ENCODE measurements at regions not wholly inside any gene's neighbourhood (a gene's known extent, or its start where the extent isn't known, plus 50 kb on each side); places are given as distances from the start of the nearest gene placed in this dataset.
A peak's percentile ranks its signal among the peaks of the same experiment; 100 is the strongest.

DNA sequence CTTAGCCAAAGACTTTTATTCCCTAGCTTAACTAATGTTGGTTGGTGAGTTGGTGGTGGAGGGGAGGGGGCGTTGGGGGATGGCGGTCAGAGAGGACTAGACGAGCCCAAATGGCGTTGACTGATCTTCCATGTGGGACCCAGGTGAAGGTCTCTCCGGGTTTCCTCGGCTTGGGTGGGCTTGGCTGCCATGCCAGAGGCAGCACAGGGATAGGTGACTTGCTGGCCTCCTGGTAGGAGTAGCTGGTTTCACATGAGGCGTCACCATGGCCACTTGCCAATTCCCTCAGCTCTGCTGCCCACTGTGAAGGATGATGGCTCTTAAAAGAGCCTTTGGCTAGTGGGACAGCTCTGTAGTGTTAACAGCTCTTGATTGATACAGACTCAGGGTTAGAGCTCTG, 1337.0 kb upstream of the FAM98A start:
- H3K27me3 ChIP-seq, result no peaks in the 10 kb centered on the region
- TF ChIP-seq, protein P1, sequence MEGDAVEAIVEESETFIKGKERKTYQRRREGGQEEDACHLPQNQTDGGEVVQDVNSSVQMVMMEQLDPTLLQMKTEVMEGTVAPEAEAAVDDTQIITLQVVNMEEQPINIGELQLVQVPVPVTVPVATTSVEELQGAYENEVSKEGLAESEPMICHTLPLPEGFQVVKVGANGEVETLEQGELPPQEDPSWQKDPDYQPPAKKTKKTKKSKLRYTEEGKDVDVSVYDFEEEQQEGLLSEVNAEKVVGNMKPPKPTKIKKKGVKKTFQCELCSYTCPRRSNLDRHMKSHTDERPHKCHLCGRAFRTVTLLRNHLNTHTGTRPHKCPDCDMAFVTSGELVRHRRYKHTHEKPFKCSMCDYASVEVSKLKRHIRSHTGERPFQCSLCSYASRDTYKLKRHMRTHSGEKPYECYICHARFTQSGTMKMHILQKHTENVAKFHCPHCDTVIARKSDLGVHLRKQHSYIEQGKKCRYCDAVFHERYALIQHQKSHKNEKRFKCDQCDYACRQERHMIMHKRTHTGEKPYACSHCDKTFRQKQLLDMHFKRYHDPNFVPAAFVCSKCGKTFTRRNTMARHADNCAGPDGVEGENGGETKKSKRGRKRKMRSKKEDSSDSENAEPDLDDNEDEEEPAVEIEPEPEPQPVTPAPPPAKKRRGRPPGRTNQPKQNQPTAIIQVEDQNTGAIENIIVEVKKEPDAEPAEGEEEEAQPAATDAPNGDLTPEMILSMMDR (IDR thresholded peaks at IDR 0.05), result no peak
- no peaks in the 10 kb centered on the region for H3K4me1 ChIP-seq
- DNase-seq, result peak in 1 of 6 donors; percentile 12
- no peak for ATAC-seq
- H3K4me3 ChIP-seq, result no peak overlapping the region
- no peaks in the 10 kb centered on the region for H3K9me3 ChIP-seq
- H3K27ac ChIP-seq, result no peak overlapping the region
- 87 to 89% methylated on average over 7 of the region's 7 CpGs for WGBS, 2 donors
- FAIRE-seq, result no peak
- intact Hi-C loops (cut with DNase I), result no loop called here
- no peaks in the 10 kb centered on the region for H3K36me3 ChIP-seq

DNA sequence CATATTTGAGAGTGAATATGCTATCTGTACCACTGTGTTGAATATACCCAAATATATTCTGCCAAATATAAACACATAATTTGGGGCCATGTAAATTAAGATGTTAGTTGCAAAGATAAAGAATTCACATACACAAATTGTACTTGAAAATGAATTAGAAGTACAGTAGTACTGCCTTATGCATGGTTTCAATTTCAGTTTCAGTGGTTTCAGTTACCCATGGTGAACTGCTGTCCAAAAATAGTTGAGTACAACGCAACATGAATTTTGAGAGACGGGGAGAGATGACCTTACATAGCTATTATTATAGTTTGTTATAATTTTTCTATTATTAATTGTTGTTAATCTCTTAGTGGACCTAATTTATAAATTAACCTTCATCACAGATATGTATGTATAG, 1313.0 kb upstream of the FAM98A start:
- intact Hi-C loops (cut with DNase I), result no loop called here
- Histone ChIP-seq H3K9me3 (no peaks in the 10 kb centered on the region), H3K27me3 (no peaks in the 10 kb centered on the region), H3K4me1 (no peaks in the 10 kb centered on the region), H3K27ac (no peak overlapping the region), H3K4me3 (no peak overlapping the region), H3K36me3 (no peaks in the 10 kb centered on the region)
- DNase-seq (no peak), ATAC-seq (no peak), FAIRE-seq (no peak)
- TF ChIP-seq, protein P1 (IDR thresholded peaks at IDR 0.05), result no peak
- 88 to 99% methylated on average over 2 of the region's 2 CpGs for WGBS, 2 donors

DNA sequence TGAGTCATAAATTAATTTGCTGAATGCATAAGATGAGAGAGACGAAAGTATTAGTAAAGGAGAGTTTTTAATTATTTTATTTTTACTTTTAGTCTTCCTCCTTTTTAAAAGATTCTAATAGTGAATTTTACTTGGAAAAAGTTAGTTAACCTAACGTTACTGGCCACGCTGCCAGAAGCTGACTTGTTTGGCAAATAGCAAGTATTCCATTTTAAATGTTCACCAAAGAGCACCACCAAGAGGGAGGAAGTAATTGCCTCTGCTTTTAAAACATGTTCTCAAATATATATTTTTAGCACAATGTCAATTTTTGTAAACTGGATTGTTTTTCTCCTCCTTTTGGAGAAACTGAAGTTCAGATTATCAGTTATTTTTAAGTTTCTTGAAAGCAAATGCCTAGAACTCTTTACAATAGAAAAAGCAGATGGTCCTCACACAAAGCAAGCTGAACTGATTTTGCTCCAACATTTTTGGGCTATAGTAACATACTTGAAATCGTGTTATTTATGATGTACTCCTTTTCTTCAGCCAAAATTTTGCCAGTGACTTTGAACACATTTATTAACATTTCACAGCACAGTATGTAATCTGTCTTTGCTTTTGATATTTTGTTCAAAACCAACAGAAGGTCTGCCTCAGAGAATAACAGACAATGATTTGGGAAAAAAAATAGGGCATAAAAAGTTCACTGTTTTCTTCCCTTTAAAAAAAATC, 1311.0 kb upstream of the FAM98A start:
- no peaks in the 10 kb centered on the region for H3K36me3 ChIP-seq
- H3K4me3 ChIP-seq, result no peak overlapping the region
- ATAC-seq (no peak), FAIRE-seq (no peak), DNase-seq (no peak)
- WGBS, 2 donors, result 39 to 42% methylated on average over 4 of the region's 4 CpGs
- H3K4me1 ChIP-seq, result no peaks in the 10 kb centered on the region
- H3K27me3 ChIP-seq, result no peaks in the 10 kb centered on the region
- no peak overlapping the region for H3K27ac ChIP-seq
- TF ChIP-seq, protein P1 (IDR thresholded peaks at IDR 0.05), result no peak
- no peaks in the 10 kb centered on the region for H3K9me3 ChIP-seq
- intact Hi-C loops (cut with DNase I), result no loop called here

DNA sequence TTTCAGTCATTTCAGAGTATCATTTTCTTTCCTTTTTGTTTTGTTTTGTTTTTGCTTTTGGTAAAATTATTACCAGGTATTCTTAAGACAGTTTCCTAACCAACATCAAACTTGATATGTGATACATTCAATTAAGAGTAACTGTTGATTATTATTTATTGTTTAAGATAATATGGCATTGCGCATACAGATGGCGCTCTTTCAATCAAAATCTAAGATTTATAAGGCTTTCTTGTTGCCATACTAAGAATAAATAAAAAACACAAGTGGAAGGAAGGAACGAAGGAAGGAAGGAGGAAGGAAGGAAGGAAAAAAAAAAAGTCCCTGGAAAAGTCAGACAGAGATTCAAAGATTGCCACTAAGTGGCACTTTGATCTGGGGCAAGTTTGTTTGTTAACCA, 1308.7 kb upstream of the FAM98A start:
- no peak for DNase-seq
- no peak for FAIRE-seq
- intact Hi-C loops (cut with DNase I), result no loop called here
- Histone ChIP-seq H3K9me3 (no peaks in the 10 kb centered on the region), H3K27me3 (no peaks in the 10 kb centered on the region), H3K36me3 (no peaks in the 10 kb centered on the region), H3K27ac (no peak overlapping the region), H3K4me1 (no peaks in the 10 kb centered on the region), H3K4me3 (no peak overlapping the region)
- TF ChIP-seq, protein P1 (IDR thresholded peaks at IDR 0.05), result no peak
- ATAC-seq, result no peak
- WGBS, 2 donors, result 85 to 90% methylated on average over 3 of the region's 3 CpGs

DNA sequence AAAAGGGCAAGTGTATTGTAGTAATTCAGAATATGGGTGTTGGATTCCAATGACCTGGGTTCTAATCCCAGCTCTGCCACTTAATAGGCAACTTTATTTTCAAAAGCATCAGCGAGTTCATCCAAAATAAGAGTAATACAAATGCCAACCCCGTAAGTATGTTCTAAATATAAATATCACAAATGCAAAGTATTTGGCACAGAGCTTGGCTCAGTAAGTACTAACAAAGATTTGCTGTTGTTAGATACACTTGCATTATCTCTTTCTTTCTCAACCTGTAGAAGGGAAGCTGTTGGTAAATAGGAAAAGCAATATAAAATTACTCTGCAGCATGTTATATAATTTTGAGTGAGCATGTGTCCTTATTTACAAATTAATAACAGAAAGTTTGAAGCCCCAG, 1302.6 kb upstream of the FAM98A start:
- no peak for FAIRE-seq
- intact Hi-C loops (cut with DNase I), result no loop called here
- Histone ChIP-seq H3K4me3 (no peak overlapping the region), H3K27me3 (no peaks in the 10 kb centered on the region), H3K4me1 (no peaks in the 10 kb centered on the region), H3K27ac (no peak overlapping the region), H3K9me3 (no peaks in the 10 kb centered on the region), H3K36me3 (no peaks in the 10 kb centered on the region)
- WGBS, 2 donors, result 79 to 87% methylated on average over 2 of the region's 2 CpGs
- no peak for DNase-seq
- no peak for ATAC-seq
- TF ChIP-seq, protein P1 (IDR thresholded peaks at IDR 0.05), result no peak
